Vagina (tissue), 2 donors: ENCODE measurements at regions not wholly inside any gene's neighbourhood (a gene's known extent, or its start where the extent isn't known, plus 50 kb on each side); places are given as distances from the start of the nearest gene placed in this dataset.

ENCODE experiments used
- DNase-seq, 2 donors: peaks; one replicate each; pipeline ENCODE4 v3.0.0-alpha.2; 2017; ENCODE audit errors: extremely low spot score in 2 of 2
- H3K27ac ChIP-seq: fragments of 200-600 bp; sonication (generic); one replicate; pipeline ENCODE4 v1.5.1; 2019
- H3K27me3 ChIP-seq: fragments of 200-600 bp; sonication (generic); one replicate; pipeline ENCODE4 v1.5.1; 2019
- H3K36me3 ChIP-seq, 2 donors: fragments of 200-600 bp; sonication (generic); one replicate each; pipeline ENCODE4 v1.5.1; 2017 to 2019
- H3K4me1 ChIP-seq: fragments of 200-600 bp; sonication (generic); one replicate; pipeline ENCODE4 v1.5.1; 2019
- H3K4me3 ChIP-seq, 2 donors: fragments of 200-600 bp; sonication (generic); 1 replicate in 1 of 2; 2 replicates in 1 of 2; pipeline ENCODE4 v1.5.1; 2016 to 2019
- H3K9me3 ChIP-seq: fragments of 200-600 bp; sonication (generic); one replicate; pipeline ENCODE4 v1.5.1; 2019
- CTCF ChIP-seq, 3 experiments: fragments of 450-650 bp in 2 of 3; fragments of 200-600 bp in 1 of 3; sonication (generic) in 1 of 3; IDR thresholded peaks; one replicate each; pipeline ENCODE4 v1.5.1; 2017 to 2019; ENCODE audit warnings: antibody characterized with exemption in 3 of 3, mild to moderate bottlenecking in 2 of 3, moderate library complexity in 2 of 3
- POLR2A ChIP-seq, 2 donors: fragments of 450-650 bp; IDR thresholded peaks; one replicate each; pipeline ENCODE4 v1.6.1; 2017; ENCODE audit warnings: antibody characterized with exemption in 2 of 2, mild to moderate bottlenecking in 2 of 2, moderate library complexity in 2 of 2
- POLR2AphosphoS5 ChIP-seq, 2 donors: sonication (generic); formaldehyde crosslinking; IDR thresholded peaks; one replicate each; pipeline ENCODE4 v1.9.0; 2017; ENCODE audit warnings: antibody characterized with exemption in 2 of 2, mild to moderate bottlenecking in 2 of 2, low read depth in 1 of 2; ENCODE audit not compliant: insufficient read depth in 1 of 2
- intact Hi-C: fragments of 100-400 bp; cut with DNase I; formaldehyde crosslinking; loops from one replicate; pipeline ENCODE4 v1.15.1; 2023

GRCh38 chr1:221442056-221442455 lies 299.8 kb downstream of the DUSP10 start:
- Histone ChIP-seq H3K27ac (no peak overlapping the region), H3K36me3 (no peaks in the 10 kb centered on the region), H3K9me3 (no peaks in the 10 kb centered on the region), H3K27me3 (no peaks in the 10 kb centered on the region), H3K4me1 (peaks cover 13% of the 10 kb centered on the region), H3K4me3 (no peak overlapping the region)
- DNase-seq = no peak
- intact Hi-C loops = no loop called here
- TF ChIP-seq POLR2AphosphoS5 (IDR thresholded peaks at IDR 0.05; ENCODE audit: insufficient read depth in 1 of 2, low read depth in 1 of 2) (no peak), POLR2A (IDR thresholded peaks at IDR 0.05) (no peak), CTCF (IDR thresholded peaks at IDR 0.05) (no peak)

GRCh38 chr1:221444346-221444745 lies 297.5 kb downstream of the DUSP10 start:
- Histone ChIP-seq H3K9me3 (no peaks in the 10 kb centered on the region), H3K4me1 (peaks cover 13% of the 10 kb centered on the region), H3K27ac (no peak overlapping the region), H3K36me3 (no peaks in the 10 kb centered on the region), H3K4me3 (no peak overlapping the region), H3K27me3 (no peaks in the 10 kb centered on the region)
- TF ChIP-seq CTCF (IDR thresholded peaks at IDR 0.05) (no peak), POLR2A (IDR thresholded peaks at IDR 0.05) (no peak), POLR2AphosphoS5 (IDR thresholded peaks at IDR 0.05; ENCODE audit: insufficient read depth in 1 of 2, low read depth in 1 of 2) (no peak)
- DNase-seq = no peak
- intact Hi-C loops = no loop called here

GRCh38 chr1:221448585-221449175 lies 293.2 kb downstream of the DUSP10 start:
- H3K36me3 ChIP-seq = no peaks in the 10 kb centered on the region
- H3K27ac ChIP-seq = no peak overlapping the region
- H3K9me3 ChIP-seq = no peaks in the 10 kb centered on the region
- no peaks in the 10 kb centered on the region for H3K4me1 ChIP-seq
- TF ChIP-seq CTCF (IDR thresholded peaks at IDR 0.05) (no peak), POLR2AphosphoS5 (IDR thresholded peaks at IDR 0.05; ENCODE audit: insufficient read depth in 1 of 2, low read depth in 1 of 2) (no peak), POLR2A (IDR thresholded peaks at IDR 0.05) (no peak)
- DNase-seq = no peak
- H3K4me3 ChIP-seq = no peak overlapping the region
- intact Hi-C loops = no loop called here
- H3K27me3 ChIP-seq = no peaks in the 10 kb centered on the region

GRCh38 chr1:221449194-221449593 lies 292.7 kb downstream of the DUSP10 start:
- Histone ChIP-seq H3K36me3 (no peaks in the 10 kb centered on the region), H3K27me3 (no peaks in the 10 kb centered on the region), H3K9me3 (no peaks in the 10 kb centered on the region), H3K4me1 (no peaks in the 10 kb centered on the region), H3K4me3 (no peak overlapping the region), H3K27ac (no peak overlapping the region)
- TF ChIP-seq POLR2AphosphoS5 (IDR thresholded peaks at IDR 0.05; ENCODE audit: insufficient read depth in 1 of 2, low read depth in 1 of 2) (no peak), CTCF (IDR thresholded peaks at IDR 0.05) (no peak), POLR2A (IDR thresholded peaks at IDR 0.05) (no peak)
- intact Hi-C loops = no loop called here
- DNase-seq = no peak

GRCh38 chr1:221449801-221450470 lies 292.0 kb downstream of the DUSP10 start:
- no peak overlapping the region for H3K4me3 ChIP-seq
- no peak overlapping the region for H3K27ac ChIP-seq
- H3K4me1 ChIP-seq = no peaks in the 10 kb centered on the region
- no peaks in the 10 kb centered on the region for H3K36me3 ChIP-seq
- TF ChIP-seq POLR2A (IDR thresholded peaks at IDR 0.05) (no peak), POLR2AphosphoS5 (IDR thresholded peaks at IDR 0.05; ENCODE audit: insufficient read depth in 1 of 2, low read depth in 1 of 2) (no peak), CTCF (IDR thresholded peaks at IDR 0.05) (no peak)
- intact Hi-C loops = no loop called here
- DNase-seq = no peak
- no peaks in the 10 kb centered on the region for H3K27me3 ChIP-seq
- no peaks in the 10 kb centered on the region for H3K9me3 ChIP-seq
